Stimulated activated CD4-positive, alpha-beta T cell treated with anti-CD3 and anti-CD28 coated beads, TNF-alpha, amount 100 ng/mL, for 1 hour (primary cell): ENCODE measurements at regions not wholly inside any gene's neighbourhood (a gene's known extent, or its start where the extent isn't known, plus 50 kb on each side); places are given as distances from the start of the nearest gene placed in this dataset.
"Not testable (repeated sequence)": the region's sequence is repeated elsewhere in the genome, so short reads cannot be mapped to it uniquely, and the experiment has no call there.

Experiments used
- DNase-seq, 3 donors: peaks; one replicate each; pipeline ENCODE4 v3.0.0-alpha.2; 2020; ENCODE audit warnings: low read depth in 3 of 3, low spot score in 1 of 3

- DNase-seq = not testable (repeated sequence)
Measured at GRCh38 chr2:88988617-88989016, 297.1 kb downstream of the RPIA start.

- DNase-seq = not testable (repeated sequence)
Measured at GRCh38 chr2:88992819-88993218, 301.3 kb downstream of the RPIA start.

DNA sequence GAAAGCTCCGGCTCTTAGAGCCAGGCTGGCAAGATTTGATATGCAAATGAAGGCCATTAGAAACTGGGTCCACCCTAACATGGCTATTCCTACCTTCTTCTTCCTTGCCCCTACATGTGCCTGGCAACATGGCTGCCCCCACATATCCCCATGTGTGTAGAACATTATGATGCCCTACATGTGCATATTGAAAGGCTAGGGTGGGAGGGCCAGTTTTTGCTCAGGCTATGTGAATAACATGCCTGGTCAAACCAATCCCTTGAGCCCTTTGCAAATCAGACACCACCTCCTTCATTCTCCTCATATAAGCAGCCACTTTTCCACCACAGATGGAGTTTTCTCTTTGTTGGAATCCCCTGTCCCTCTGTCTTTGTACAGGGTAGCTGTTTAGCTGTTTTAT is 303.4 kb downstream of the RPIA start:
- not testable (repeated sequence) for DNase-seq

- DNase-seq = not testable (repeated sequence)
Measured at GRCh38 chr2:88996588-88996987, 305.1 kb downstream of the RPIA start.

- DNase-seq = no peak
Measured at GRCh38 chr2:88999365-88999764, 307.9 kb downstream of the RPIA start.

DNA sequence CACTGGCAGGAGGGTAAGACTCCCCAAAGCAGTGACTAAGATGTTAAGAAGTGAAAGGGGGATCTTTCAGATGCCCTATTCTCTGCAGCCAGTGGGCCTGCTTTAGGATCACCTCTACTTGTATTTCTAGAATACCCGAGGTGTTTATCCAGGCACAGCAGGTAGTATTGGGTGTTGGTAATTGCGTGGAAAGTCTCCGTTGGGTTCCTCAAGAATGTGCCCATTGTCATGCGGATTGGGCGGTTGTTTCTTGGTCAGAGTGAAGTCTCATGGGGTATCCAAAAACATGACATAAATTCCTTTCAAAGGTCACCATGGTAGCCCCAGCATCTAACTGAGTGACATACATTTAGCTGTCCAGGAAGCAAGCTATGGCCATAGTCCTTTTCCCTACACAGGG is 308.8 kb downstream of the RPIA start:
- DNase-seq = no peak

DNA sequence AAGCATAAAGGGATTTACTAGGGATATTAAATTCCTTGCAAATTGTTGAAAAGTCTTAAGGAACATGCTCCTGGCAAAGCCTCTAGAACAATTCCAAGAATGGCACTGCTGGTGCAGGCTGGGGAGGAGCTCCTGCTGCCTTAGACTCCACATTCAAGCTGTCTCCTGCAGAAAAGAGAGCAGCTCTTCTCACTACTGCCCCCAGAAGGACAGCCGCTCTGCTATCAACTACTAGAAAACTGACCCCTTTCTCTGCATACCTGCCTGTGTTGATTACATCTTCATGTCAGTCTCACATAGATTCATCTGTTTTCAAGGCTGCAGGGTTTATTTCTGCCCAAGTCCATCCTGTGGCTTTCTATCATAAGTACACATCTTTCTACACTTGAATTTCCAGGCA is 312.8 kb downstream of the RPIA start:
- DNase-seq = not testable (repeated sequence)

GRCh38 chr2:89020566-89020965 is 329.1 kb downstream of the RPIA start:
- not testable (repeated sequence) for DNase-seq

DNA sequence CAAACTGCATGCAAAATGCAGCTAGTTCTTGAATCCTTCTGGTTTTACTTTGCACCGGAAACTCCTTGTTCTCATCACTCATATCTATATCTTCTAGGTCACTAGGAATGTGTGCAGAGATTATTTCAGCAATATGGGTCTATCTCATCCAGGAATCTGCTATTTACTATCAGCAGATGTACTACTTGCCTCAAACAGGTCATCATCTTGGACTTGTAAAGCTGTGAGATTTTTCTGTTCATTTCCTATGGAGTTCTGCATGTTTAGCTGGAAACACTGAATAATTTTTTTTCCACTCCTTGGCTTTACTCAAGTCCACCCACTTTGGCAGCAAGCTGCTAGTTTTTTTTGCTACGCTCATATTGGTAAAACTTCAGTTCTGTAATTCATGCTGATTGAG is 334.8 kb downstream of the RPIA start:
- DNase-seq = not testable (repeated sequence)

- not testable (repeated sequence) for DNase-seq
Measured at GRCh38 chr2:89027115-89027514, 335.6 kb downstream of the RPIA start.

- DNase-seq = not testable (repeated sequence)
Measured at GRCh38 chr2:89027536-89027935, 336.1 kb downstream of the RPIA start.

GRCh38 chr2:89029257-89029656 is 337.8 kb downstream of the RPIA start:
- DNase-seq = not testable (repeated sequence)

DNA sequence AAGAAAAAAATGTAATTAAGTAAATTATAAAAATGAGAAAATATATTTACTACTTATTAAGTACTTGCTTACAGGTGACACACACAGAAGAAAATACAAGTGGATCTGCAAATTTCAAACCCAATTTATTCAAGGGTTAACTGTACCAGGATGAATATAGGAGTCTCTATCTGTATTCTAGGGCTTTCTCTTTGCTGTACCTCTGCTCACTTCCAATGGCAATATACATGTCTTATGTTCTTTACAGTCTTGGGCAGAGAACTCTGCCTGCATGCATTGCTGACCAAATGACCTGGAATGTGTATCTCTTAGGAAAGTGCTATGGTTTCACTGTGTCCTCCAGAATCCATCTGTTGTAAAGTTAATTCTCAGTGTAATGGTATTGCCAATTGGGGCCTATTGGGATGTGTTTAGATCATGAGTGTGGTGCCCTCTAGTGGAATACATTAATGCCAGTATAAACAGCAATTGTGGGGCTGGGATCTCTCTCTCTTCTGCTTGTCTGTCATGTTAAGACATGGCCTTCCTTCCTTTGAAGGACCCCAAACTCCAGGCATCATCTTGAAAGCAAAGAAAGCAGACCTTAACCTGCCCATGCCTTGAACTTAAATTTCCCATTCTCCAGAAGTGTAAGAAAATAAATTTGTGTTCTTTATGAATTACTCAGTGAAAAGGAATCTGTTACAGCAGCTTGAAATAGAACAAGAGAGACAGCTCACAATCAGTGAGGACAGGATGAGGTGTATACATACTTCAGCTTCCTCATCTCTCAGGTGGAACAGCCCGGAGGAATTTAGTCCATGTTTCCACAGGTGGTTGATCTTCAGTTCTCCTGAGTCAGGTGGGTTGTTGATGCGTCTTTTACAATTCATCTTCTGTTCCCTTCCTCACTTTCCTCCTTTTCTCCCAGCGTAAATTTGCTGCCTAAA is 356.9 kb downstream of the RPIA start:
- DNase-seq = not testable (repeated sequence)

- not testable (repeated sequence) for DNase-seq
Measured at GRCh38 chr2:89058616-89059015, 367.1 kb downstream of the RPIA start.

- not testable (repeated sequence) for DNase-seq
Measured at GRCh38 chr2:89061174-89061573, 369.7 kb downstream of the RPIA start.

DNA sequence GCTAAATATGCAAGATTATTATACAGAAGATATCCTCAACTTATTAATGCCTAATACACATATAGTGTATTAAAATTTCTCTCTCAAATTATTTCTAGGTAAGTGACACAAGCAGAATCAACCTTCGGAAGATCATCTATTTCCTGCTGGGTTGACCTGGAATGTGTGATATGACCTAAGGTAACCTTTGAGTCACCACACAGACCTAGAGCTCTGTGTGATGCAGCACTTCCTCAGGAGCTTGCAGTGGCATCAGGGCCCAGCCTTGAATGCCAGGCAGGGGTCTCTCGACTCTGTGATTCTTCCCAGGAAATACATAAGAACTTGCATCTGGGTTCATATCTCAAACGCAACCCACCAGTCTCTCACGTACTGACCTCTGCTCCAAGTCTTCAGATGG is 385.3 kb downstream of the RPIA start:
- DNase-seq = not testable (repeated sequence)

DNA sequence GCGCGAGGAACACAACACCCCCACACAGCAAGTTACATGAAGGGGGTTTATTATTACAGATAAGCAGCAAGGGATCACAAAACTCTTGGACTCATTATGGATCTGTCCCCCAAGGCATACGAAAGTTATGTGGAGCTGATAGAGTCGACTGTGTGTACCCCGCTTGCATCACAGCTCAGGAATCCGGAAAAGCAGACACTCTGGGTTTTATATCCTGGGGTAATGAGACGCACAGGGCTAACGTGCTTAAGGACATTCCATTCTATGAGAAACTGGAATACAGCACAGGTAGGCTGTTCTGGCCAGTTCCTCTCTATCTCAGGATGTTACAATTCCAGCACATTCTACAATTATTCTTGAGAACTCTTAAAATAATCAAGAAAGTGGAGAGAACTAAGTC is 401.4 kb downstream of the RPIA start:
- not testable (repeated sequence) for DNase-seq

DNA sequence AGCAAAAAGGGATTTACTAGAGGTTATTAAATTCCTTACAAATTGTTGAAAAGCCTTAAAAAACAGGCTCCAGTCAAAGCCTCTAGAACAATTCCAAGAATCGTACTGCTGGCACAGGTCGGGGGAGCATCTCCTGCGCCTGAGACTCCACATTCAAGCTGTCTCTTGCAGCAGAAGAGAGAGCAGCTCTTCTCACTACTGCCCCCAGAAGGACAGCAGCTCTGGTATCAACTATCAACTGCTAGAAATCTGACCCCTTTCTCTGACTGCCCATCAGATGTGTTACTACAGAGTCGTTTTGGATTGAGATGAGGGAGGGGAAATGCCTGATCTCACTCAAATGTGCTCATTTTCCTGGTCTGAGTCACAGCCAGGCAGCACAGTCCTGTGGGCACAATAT is 403.6 kb downstream of the RPIA start:
- not testable (repeated sequence) for DNase-seq

- DNase-seq = not testable (repeated sequence)
Measured at GRCh38 chr2:89102587-89102986, 411.1 kb downstream of the RPIA start.

- DNase-seq = not testable (repeated sequence)
Measured at GRCh38 chr2:89106369-89107019, 415.0 kb downstream of the RPIA start.

GRCh38 chr2:89112434-89112833 is 421.0 kb downstream of the RPIA start:
- DNase-seq = not testable (repeated sequence)

DNA sequence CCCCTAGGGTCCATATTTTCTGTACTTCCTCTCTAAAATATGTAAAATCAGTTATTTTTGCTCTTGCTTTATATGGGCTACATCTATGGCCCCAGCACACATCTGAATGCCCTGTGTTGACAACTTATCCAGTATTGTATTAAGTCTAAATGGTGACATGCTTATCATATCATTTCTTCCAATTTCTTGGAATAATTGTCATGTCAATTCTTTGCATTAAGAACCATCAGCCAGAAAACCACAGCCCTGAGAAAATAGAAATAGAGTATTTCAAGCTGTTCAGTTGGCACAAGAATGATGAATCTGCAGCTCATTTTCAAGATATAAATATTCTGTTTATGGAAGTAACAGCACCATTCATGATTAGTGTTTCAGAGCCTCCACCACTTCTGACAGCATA is 421.8 kb downstream of the RPIA start:
- DNase-seq = not testable (repeated sequence)
